ENCODE measurements at regions not wholly inside any gene's neighbourhood (a gene's known extent, or its start where the extent isn't known, plus 50 kb on each side); places are given as distances from the start of the nearest gene placed in this dataset.

GRCh38 chr2:106982350-106982749, 96.4 kb upstream of the ST6GAL2 start:
- DNase-seq = no peak

- DNase-seq = no peak
Observed at GRCh38 chr2:106983305-106983704, 97.3 kb upstream of the ST6GAL2 start.

- no peak for DNase-seq
Observed at GRCh38 chr2:106988361-106988760, 102.4 kb upstream of the ST6GAL2 start.

- no peak for DNase-seq
Observed at GRCh38 chr2:106990297-106990696, 104.3 kb upstream of the ST6GAL2 start.

- DNase-seq = no peak
Observed at GRCh38 chr2:106991866-106992265, 105.9 kb upstream of the ST6GAL2 start.

GRCh38 chr2:106995556-106995955, 109.6 kb upstream of the ST6GAL2 start:
- DNase-seq = no peak

GRCh38 chr2:106996171-106996769, 110.3 kb upstream of the ST6GAL2 start:
- DNase-seq = no peak

GRCh38 chr2:106997204-106997603, 111.2 kb upstream of the ST6GAL2 start:
- DNase-seq = no peak

- DNase-seq = no peak
Observed at GRCh38 chr2:107001062-107001461, 115.1 kb upstream of the ST6GAL2 start.

- no peak for DNase-seq
Observed at GRCh38 chr2:107001551-107001950, 115.6 kb upstream of the ST6GAL2 start.

GRCh38 chr2:107001964-107002696, 116.2 kb upstream of the ST6GAL2 start:
- no peak for DNase-seq

GRCh38 chr2:107002735-107003134, 116.8 kb upstream of the ST6GAL2 start:
- DNase-seq = no peak

- no peak for DNase-seq
Observed at GRCh38 chr2:107005853-107006252, 119.9 kb upstream of the ST6GAL2 start.

- no peak for DNase-seq
Observed at GRCh38 chr2:107006836-107007235, 120.9 kb upstream of the ST6GAL2 start.

GRCh38 chr2:107007927-107008326, 122.0 kb upstream of the ST6GAL2 start:
- no peak for DNase-seq

- no peak for DNase-seq
Observed at GRCh38 chr2:107008843-107009242, 122.9 kb upstream of the ST6GAL2 start.

GRCh38 chr2:107009275-107009674, 123.3 kb upstream of the ST6GAL2 start:
- DNase-seq = no peak

GRCh38 chr2:107012714-107013306, 126.8 kb upstream of the ST6GAL2 start:
- no peak for DNase-seq

GRCh38 chr2:107013884-107014283, 127.9 kb upstream of the ST6GAL2 start:
- DNase-seq = no peak

GRCh38 chr2:107018366-107018765, 132.4 kb upstream of the ST6GAL2 start:
- no peak for DNase-seq

GRCh38 chr2:107020392-107020791, 134.4 kb upstream of the ST6GAL2 start:
- no peak for DNase-seq

- no peak for DNase-seq
Observed at GRCh38 chr2:107024269-107024668, 138.3 kb upstream of the ST6GAL2 start.

GRCh38 chr2:107025291-107025857, 139.4 kb upstream of the ST6GAL2 start:
- DNase-seq = no peak

- no peak for DNase-seq
Observed at GRCh38 chr2:107025869-107026380, 140.0 kb upstream of the ST6GAL2 start.

Data from right forelimb (tissue), 1 donor.